ENCODE measurements at regions not wholly inside any gene's neighbourhood (a gene's known extent, or its start where the extent isn't known, plus 50 kb on each side); places are given as distances from the start of the nearest gene placed in this dataset.

- DNase-seq (no peak), ATAC-seq (no peak)
- peaks cover 12 to 59% of the 10 kb centered on the region in 2 donors for H3K4me1 ChIP-seq
- H3K36me3 ChIP-seq = no peaks in the 10 kb centered on the region
- no peak for TF ChIP-seq CTCF (IDR thresholded peaks at IDR 0.05)
- H3K27ac ChIP-seq = no peak overlapping the region
- H3K27me3 ChIP-seq = no peaks in the 10 kb centered on the region
- H3K9me3 ChIP-seq = no peaks in the 10 kb centered on the region
- H3K4me3 ChIP-seq = no peak overlapping the region
- intact Hi-C loops (cut with DNase I) = no loop called here
These were observed 257.5 kb downstream of the TOMM20 start for GRCh38 chr1:234871039-234871709.

GRCh38 chr1:234870020-234870981, 258.3 kb downstream of the TOMM20 start:
- H3K4me3 ChIP-seq = no peak overlapping the region
- H3K27ac ChIP-seq = no peak overlapping the region
- no peaks in the 10 kb centered on the region for H3K9me3 ChIP-seq
- intact Hi-C loops (cut with DNase I) = no loop called here
- ATAC-seq (no peak), DNase-seq (no peak)
- no peaks in the 10 kb centered on the region for H3K27me3 ChIP-seq
- peaks cover 5 to 56% of the 10 kb centered on the region in 2 donors for H3K4me1 ChIP-seq
- no peaks in the 10 kb centered on the region for H3K36me3 ChIP-seq
- TF ChIP-seq CTCF (IDR thresholded peaks at IDR 0.05) = no peak

GRCh38 chr1:234869182-234870019, 259.2 kb downstream of the TOMM20 start:
- peaks cover 5 to 47% of the 10 kb centered on the region in 2 donors for H3K4me1 ChIP-seq
- no peak overlapping the region for H3K27ac ChIP-seq
- H3K27me3 ChIP-seq = no peaks in the 10 kb centered on the region
- no peak overlapping the region for H3K4me3 ChIP-seq
- no peak for TF ChIP-seq CTCF (IDR thresholded peaks at IDR 0.05)
- intact Hi-C loops (cut with DNase I) = loop anchor here in 1 of 2 donors (10.0 kb wide), 1 partner anchor 145 kb away; no protein-coding TSS in a partner anchor
- ATAC-seq = no peak
- DNase-seq = peak in 1 of 4 donors; percentile 25
- no peaks in the 10 kb centered on the region for H3K9me3 ChIP-seq
- no peaks in the 10 kb centered on the region for H3K36me3 ChIP-seq

- intact Hi-C loops (cut with DNase I) = loop anchor here in 1 of 2 donors (10.0 kb wide), 1 partner anchor 144 kb away; no protein-coding TSS in a partner anchor
- ATAC-seq = no peak
- Histone ChIP-seq H3K27me3 (no peaks in the 10 kb centered on the region), H3K4me3 (no peak overlapping the region), H3K36me3 (no peaks in the 10 kb centered on the region), H3K27ac (no peak overlapping the region), H3K9me3 (no peaks in the 10 kb centered on the region), H3K4me1 (peaks cover 7 to 45% of the 10 kb centered on the region in 2 donors)
- TF ChIP-seq CTCF (IDR thresholded peaks at IDR 0.05) = no peak
- peak in 1 of 4 donors; percentile 18 for DNase-seq
These were observed 258.5 kb upstream of the IRF2BP2 start for GRCh38 chr1:234868296-234869147.
